ENCODE measurements at regions not wholly inside any gene's neighbourhood (a gene's known extent, or its start where the extent isn't known, plus 50 kb on each side); places are given as distances from the start of the nearest gene placed in this dataset.

DNA sequence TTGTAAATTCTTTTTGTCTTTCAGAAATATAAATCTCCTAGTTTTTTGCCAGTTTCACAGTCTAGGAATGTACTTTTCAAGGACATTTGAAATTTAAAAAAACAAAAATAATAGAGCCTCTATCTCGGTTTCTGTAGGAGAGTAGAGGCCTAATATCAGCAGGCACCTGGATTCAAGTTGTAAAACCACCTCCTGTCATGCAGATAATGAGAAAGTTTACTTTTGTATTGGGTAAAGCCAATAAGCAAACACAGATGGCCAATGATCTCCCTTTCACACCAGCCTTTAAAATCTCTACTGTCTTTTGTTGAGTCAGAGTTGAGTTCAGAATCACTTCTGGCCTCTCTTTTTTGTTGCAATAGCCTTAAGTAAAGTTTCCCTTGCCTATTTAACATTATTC is 1499.9 kb downstream of the PCDH18 start:
- TF ChIP-seq, protein P1, sequence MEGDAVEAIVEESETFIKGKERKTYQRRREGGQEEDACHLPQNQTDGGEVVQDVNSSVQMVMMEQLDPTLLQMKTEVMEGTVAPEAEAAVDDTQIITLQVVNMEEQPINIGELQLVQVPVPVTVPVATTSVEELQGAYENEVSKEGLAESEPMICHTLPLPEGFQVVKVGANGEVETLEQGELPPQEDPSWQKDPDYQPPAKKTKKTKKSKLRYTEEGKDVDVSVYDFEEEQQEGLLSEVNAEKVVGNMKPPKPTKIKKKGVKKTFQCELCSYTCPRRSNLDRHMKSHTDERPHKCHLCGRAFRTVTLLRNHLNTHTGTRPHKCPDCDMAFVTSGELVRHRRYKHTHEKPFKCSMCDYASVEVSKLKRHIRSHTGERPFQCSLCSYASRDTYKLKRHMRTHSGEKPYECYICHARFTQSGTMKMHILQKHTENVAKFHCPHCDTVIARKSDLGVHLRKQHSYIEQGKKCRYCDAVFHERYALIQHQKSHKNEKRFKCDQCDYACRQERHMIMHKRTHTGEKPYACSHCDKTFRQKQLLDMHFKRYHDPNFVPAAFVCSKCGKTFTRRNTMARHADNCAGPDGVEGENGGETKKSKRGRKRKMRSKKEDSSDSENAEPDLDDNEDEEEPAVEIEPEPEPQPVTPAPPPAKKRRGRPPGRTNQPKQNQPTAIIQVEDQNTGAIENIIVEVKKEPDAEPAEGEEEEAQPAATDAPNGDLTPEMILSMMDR (IDR thresholded peaks at IDR 0.05): no peak
- TF ChIP-seq POLR2A (IDR thresholded peaks at IDR 0.05) (no peak), POLR2AphosphoS5 (IDR thresholded peaks at IDR 0.05; ENCODE audit: insufficient read depth in 1 of 2, low read depth in 1 of 2) (no peak)

Data from vagina (tissue), 2 donors.